ENCODE measurements at regions not wholly inside any gene's neighbourhood (a gene's known extent, or its start where the extent isn't known, plus 50 kb on each side); places are given as distances from the start of the nearest gene placed in this dataset.

DNA sequence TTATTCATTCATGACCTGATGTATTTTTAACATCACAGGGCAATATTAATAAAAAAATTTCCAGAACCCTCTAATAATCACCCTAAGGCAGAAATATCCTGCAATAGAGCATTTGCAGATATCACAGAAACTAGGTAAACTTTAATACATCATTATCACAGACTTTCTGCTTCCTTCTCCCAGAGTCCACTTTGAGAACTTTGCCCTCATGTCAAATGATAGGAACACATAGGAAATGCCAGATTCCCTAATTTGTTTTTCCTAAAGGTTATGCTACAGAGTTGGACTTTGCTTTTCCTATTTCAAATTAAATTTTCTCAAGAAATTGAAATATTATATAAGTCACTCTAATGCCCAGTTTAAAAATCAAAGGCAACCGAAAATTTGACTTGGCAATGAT is 352.8 kb upstream of the LRP1B start:
- no peaks in the 10 kb centered on the region for H3K9me3 ChIP-seq (ENCODE audit: insufficient read depth, low read depth, low read length)
- H3F3A ChIP-seq (ENCODE audit: low read depth): no peaks in the 10 kb centered on the region
- no peaks in the 10 kb centered on the region for H3K4me1 ChIP-seq (ENCODE audit: insufficient read depth, low read length, poor library complexity, severe bottlenecking)
- no peak overlapping the region for H3K4me3 ChIP-seq (ENCODE audit: low read length, poor library complexity, severe bottlenecking)
- H3K4me2 ChIP-seq (ENCODE audit: low read depth, low read length, poor library complexity, severe bottlenecking): no peak overlapping the region
- no peaks in the 10 kb centered on the region for H3K36me3 ChIP-seq (ENCODE audit: insufficient read depth, low read length)
- no peak overlapping the region for H2AFZ ChIP-seq (ENCODE audit: low read length)
- H3K9me2 ChIP-seq (replicated peaks; ENCODE audit: low read depth, low read length): no peaks in the 10 kb centered on the region
- H3K9ac ChIP-seq (ENCODE audit: low read depth, low read length, poor library complexity, severe bottlenecking): no peak overlapping the region
- no peaks in the 10 kb centered on the region for H4K20me1 ChIP-seq (ENCODE audit: insufficient read depth, low read length, poor library complexity, severe bottlenecking)
- TF ChIP-seq, protein P1, sequence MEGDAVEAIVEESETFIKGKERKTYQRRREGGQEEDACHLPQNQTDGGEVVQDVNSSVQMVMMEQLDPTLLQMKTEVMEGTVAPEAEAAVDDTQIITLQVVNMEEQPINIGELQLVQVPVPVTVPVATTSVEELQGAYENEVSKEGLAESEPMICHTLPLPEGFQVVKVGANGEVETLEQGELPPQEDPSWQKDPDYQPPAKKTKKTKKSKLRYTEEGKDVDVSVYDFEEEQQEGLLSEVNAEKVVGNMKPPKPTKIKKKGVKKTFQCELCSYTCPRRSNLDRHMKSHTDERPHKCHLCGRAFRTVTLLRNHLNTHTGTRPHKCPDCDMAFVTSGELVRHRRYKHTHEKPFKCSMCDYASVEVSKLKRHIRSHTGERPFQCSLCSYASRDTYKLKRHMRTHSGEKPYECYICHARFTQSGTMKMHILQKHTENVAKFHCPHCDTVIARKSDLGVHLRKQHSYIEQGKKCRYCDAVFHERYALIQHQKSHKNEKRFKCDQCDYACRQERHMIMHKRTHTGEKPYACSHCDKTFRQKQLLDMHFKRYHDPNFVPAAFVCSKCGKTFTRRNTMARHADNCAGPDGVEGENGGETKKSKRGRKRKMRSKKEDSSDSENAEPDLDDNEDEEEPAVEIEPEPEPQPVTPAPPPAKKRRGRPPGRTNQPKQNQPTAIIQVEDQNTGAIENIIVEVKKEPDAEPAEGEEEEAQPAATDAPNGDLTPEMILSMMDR (conservative IDR thresholded peaks at IDR 0.05; ENCODE audit: low read length): no peak
- no peak for TF ChIP-seq EZH2phosphoT487 (IDR thresholded peaks at IDR 0.05; ENCODE audit: borderline replicate concordance)
- H3K27me3 ChIP-seq (ENCODE audit: insufficient read depth, low read length, poor library complexity, severe bottlenecking): no peaks in the 10 kb centered on the region
- H3K79me2 ChIP-seq (ENCODE audit: insufficient read depth, low read length): no peaks in the 10 kb centered on the region

DNA sequence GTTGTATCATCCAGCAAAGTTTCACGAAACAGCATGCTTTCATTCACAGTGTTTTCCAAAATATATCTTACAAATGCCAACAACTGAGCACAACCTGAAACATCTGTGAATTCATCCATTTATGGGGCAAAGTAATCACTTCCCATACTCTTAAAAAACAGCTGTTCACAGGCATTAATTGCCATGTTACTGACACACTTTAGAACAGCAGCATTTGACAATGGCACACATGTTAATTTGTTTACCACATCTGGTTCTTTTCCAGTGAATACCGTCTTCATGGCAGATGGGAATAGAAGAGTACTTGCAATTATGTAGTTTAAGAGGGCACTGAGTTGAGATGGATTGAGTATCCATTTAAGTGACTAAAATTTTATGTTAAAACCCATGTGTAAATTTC is 347.4 kb upstream of the LRP1B start:
- no peak for TF ChIP-seq EZH2phosphoT487 (IDR thresholded peaks at IDR 0.05; ENCODE audit: borderline replicate concordance)
- TF ChIP-seq, protein P1 (conservative IDR thresholded peaks at IDR 0.05; ENCODE audit: low read length): no peak
- Histone ChIP-seq H3K4me1 (ENCODE audit: insufficient read depth, low read length, poor library complexity, severe bottlenecking) (no peaks in the 10 kb centered on the region), H2AFZ (ENCODE audit: low read length) (no peak overlapping the region), H3K27me3 (ENCODE audit: insufficient read depth, low read length, poor library complexity, severe bottlenecking) (no peaks in the 10 kb centered on the region), H3K4me2 (ENCODE audit: low read depth, low read length, poor library complexity, severe bottlenecking) (no peak overlapping the region), H3K9me3 (ENCODE audit: insufficient read depth, low read depth, low read length) (no peaks in the 10 kb centered on the region), H3K9ac (ENCODE audit: low read depth, low read length, poor library complexity, severe bottlenecking) (no peak overlapping the region), H3K4me3 (ENCODE audit: low read length, poor library complexity, severe bottlenecking) (no peak overlapping the region), H4K20me1 (ENCODE audit: insufficient read depth, low read length, poor library complexity, severe bottlenecking) (no peaks in the 10 kb centered on the region), H3K79me2 (ENCODE audit: insufficient read depth, low read length) (no peaks in the 10 kb centered on the region), H3K9me2 (replicated peaks; ENCODE audit: low read depth, low read length) (no peaks in the 10 kb centered on the region), H3F3A (ENCODE audit: low read depth) (no peaks in the 10 kb centered on the region), H3K36me3 (ENCODE audit: insufficient read depth, low read length) (no peaks in the 10 kb centered on the region)

DNA sequence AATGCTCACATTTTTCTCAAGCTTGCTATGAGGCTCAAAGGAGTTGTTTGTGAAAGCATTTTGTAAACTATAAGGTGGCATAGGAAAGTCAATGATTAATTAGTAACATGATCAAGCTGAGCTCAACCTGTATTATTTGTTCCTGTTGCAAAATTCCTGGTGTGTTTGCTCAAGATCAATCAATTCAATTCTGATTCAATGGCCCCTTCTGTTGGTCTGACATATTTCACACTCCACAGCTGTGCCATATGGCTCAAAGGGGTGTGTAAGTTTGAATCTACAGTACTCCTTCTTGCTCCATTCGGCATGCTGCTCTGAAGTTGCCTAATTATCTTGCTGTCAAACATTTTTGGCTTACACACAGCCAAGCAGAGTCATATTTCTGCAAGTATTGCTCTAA is 341.6 kb upstream of the LRP1B start:
- no peaks in the 10 kb centered on the region for H4K20me1 ChIP-seq (ENCODE audit: insufficient read depth, low read length, poor library complexity, severe bottlenecking)
- H3K79me2 ChIP-seq (ENCODE audit: insufficient read depth, low read length): no peaks in the 10 kb centered on the region
- H3K9me2 ChIP-seq (replicated peaks; ENCODE audit: low read depth, low read length): no peaks in the 10 kb centered on the region
- no peak for TF ChIP-seq EZH2phosphoT487 (IDR thresholded peaks at IDR 0.05; ENCODE audit: borderline replicate concordance)
- TF ChIP-seq, protein P1 (conservative IDR thresholded peaks at IDR 0.05; ENCODE audit: low read length): no peak
- H3K4me2 ChIP-seq (ENCODE audit: low read depth, low read length, poor library complexity, severe bottlenecking): no peak overlapping the region
- no peak overlapping the region for H3K4me3 ChIP-seq (ENCODE audit: low read length, poor library complexity, severe bottlenecking)
- no peaks in the 10 kb centered on the region for H3K9me3 ChIP-seq (ENCODE audit: insufficient read depth, low read depth, low read length)
- H3K9ac ChIP-seq (ENCODE audit: low read depth, low read length, poor library complexity, severe bottlenecking): no peak overlapping the region
- H2AFZ ChIP-seq (ENCODE audit: low read length): no peak overlapping the region
- no peaks in the 10 kb centered on the region for H3F3A ChIP-seq (ENCODE audit: low read depth)
- no peaks in the 10 kb centered on the region for H3K27me3 ChIP-seq (ENCODE audit: insufficient read depth, low read length, poor library complexity, severe bottlenecking)
- no peaks in the 10 kb centered on the region for H3K4me1 ChIP-seq (ENCODE audit: insufficient read depth, low read length, poor library complexity, severe bottlenecking)
- no peaks in the 10 kb centered on the region for H3K36me3 ChIP-seq (ENCODE audit: insufficient read depth, low read length)

Measured in Loucy (cell line).